ENCODE measurements at regions not wholly inside any gene's neighbourhood (a gene's known extent, or its start where the extent isn't known, plus 50 kb on each side); places are given as distances from the start of the nearest gene placed in this dataset.

- TF ChIP-seq CTCF (IDR thresholded peaks at IDR 0.05) (no peak), POLR2A (IDR thresholded peaks at IDR 0.05) (no peak), EP300 (IDR thresholded peaks at IDR 0.05) (no peak)
Observed at GRCh38 chr19:31211088-31211487, 138.1 kb downstream of the TSHZ3 start.

Measured in tibial nerve (tissue), 4 donors.